ENCODE measurements at regions not wholly inside any gene's neighbourhood (a gene's known extent, or its start where the extent isn't known, plus 50 kb on each side); places are given as distances from the start of the nearest gene placed in this dataset.

- no peak for TF ChIP-seq POLR2A (IDR thresholded peaks at IDR 0.05)
- TF ChIP-seq, protein P1, sequence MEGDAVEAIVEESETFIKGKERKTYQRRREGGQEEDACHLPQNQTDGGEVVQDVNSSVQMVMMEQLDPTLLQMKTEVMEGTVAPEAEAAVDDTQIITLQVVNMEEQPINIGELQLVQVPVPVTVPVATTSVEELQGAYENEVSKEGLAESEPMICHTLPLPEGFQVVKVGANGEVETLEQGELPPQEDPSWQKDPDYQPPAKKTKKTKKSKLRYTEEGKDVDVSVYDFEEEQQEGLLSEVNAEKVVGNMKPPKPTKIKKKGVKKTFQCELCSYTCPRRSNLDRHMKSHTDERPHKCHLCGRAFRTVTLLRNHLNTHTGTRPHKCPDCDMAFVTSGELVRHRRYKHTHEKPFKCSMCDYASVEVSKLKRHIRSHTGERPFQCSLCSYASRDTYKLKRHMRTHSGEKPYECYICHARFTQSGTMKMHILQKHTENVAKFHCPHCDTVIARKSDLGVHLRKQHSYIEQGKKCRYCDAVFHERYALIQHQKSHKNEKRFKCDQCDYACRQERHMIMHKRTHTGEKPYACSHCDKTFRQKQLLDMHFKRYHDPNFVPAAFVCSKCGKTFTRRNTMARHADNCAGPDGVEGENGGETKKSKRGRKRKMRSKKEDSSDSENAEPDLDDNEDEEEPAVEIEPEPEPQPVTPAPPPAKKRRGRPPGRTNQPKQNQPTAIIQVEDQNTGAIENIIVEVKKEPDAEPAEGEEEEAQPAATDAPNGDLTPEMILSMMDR (IDR thresholded peaks at IDR 0.05 in 4 of 5, conservative IDR thresholded peaks at IDR 0.05 in 1 of 5): no peak
Measured at GRCh38 chr1:113321771-113322387, 68.4 kb upstream of the MAGI3 start.
